ENCODE measurements at regions not wholly inside any gene's neighbourhood (a gene's known extent, or its start where the extent isn't known, plus 50 kb on each side); places are given as distances from the start of the nearest gene placed in this dataset.

DNA sequence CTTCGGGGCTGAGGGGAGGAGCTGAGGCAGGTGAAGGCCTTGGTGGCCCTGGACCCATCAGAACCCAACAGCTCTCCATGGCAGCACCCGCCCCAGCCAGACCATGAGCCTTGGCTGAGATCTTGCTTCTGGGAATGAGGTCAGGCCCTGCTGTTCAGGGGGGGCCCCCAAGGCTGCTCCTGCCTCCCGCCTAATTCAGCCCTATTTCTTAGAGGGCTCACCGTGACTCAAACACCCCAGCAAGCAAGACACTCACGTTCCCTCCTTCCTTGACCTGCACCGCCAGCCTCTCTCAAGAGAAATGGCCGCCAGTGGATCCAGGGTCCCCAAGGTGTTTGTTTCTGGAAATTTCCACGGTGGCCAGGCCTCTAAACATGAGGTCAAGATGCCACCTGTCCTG lies 61.4 kb upstream of the PPP1R26 start:
- no peak overlapping the region for H3K27ac ChIP-seq (ENCODE audit: low read depth, low read length)
- H3K36me3 ChIP-seq (ENCODE audit: control insufficient read depth, insufficient read depth, low read length), result no peaks in the 10 kb centered on the region
- no peaks in the 10 kb centered on the region for H3K9me3 ChIP-seq (ENCODE audit: control insufficient read depth, insufficient read depth, low read length)
- no peak overlapping the region for H3K4me3 ChIP-seq (ENCODE audit: low read depth, low read length)
- H3K9ac ChIP-seq (ENCODE audit: low read depth, low read length), result no peak overlapping the region
- no peaks in the 10 kb centered on the region for H3K27me3 ChIP-seq (ENCODE audit: control insufficient read depth, insufficient read depth, low read length)
- H3K4me1 ChIP-seq (ENCODE audit: control insufficient read depth, insufficient read depth, low read length), result no peaks in the 10 kb centered on the region

DNA sequence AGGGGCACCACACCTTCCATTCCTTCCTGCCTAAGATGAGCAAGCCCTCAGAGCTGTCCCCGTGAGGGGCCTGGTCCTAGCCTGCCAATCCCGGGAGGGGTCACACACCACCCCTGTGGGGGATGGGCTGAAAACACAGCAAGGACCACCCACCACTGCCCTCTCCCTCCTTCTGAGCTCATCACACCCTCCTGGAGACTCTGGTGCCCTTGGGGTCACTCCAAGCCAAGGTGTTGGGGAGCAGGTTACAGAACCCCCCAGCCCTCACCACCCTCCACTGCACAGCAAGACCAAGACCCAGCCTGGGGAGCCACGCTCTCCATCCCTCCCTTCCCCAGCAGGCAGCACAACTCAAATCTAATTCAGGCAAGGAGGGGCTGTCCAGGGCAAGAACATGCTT lies 60.5 kb upstream of the PPP1R26 start:
- no peaks in the 10 kb centered on the region for H3K4me1 ChIP-seq (ENCODE audit: control insufficient read depth, insufficient read depth, low read length)
- H3K36me3 ChIP-seq (ENCODE audit: control insufficient read depth, insufficient read depth, low read length), result no peaks in the 10 kb centered on the region
- H3K27me3 ChIP-seq (ENCODE audit: control insufficient read depth, insufficient read depth, low read length), result no peaks in the 10 kb centered on the region
- H3K4me3 ChIP-seq (ENCODE audit: low read depth, low read length), result no peak overlapping the region
- no peaks in the 10 kb centered on the region for H3K9me3 ChIP-seq (ENCODE audit: control insufficient read depth, insufficient read depth, low read length)
- no peak overlapping the region for H3K9ac ChIP-seq (ENCODE audit: low read depth, low read length)
- no peak overlapping the region for H3K27ac ChIP-seq (ENCODE audit: low read depth, low read length)

DNA sequence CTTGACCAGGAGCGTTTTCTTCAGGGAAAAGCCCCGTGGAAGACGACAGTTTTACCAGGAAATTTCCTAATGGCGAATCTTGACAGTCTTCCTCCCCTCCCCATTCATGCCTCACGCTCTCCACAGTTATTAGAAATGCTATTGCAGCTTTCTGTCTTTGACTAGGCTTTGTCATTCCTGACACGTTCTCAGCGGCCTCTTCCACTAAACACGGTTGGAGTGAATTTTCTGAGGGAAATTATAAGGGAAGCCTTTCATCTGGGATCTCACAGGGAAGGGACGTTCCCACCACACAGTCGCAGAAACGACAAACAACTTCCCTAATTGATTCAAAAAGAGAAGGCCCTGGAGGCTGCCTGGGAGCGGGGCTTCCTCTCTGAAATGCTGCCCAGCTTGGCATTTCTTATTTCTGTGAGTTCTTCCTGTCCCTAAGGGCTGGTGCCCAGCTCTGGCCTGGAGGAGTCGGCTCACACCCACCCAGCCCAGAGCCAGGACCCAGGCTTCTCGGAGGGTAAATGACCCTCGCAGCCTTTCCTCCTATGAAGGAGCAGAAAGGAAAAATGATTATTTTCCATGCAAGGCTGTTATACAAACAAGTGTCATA lies 57.1 kb upstream of the PPP1R26 start:
- Histone ChIP-seq H3K36me3 (ENCODE audit: control insufficient read depth, insufficient read depth, low read length) (no peaks in the 10 kb centered on the region), H3K4me1 (ENCODE audit: control insufficient read depth, insufficient read depth, low read length) (no peaks in the 10 kb centered on the region), H3K4me3 (ENCODE audit: low read depth, low read length) (no peak overlapping the region), H3K9me3 (ENCODE audit: control insufficient read depth, insufficient read depth, low read length) (0 out of 2 replicates have a peak, but pooled peaks cover 4% of the 10 kb centered on the region), H3K9ac (ENCODE audit: low read depth, low read length) (no peak overlapping the region), H3K27ac (ENCODE audit: low read depth, low read length) (no peak overlapping the region), H3K27me3 (ENCODE audit: control insufficient read depth, insufficient read depth, low read length) (no peaks in the 10 kb centered on the region)

DNA sequence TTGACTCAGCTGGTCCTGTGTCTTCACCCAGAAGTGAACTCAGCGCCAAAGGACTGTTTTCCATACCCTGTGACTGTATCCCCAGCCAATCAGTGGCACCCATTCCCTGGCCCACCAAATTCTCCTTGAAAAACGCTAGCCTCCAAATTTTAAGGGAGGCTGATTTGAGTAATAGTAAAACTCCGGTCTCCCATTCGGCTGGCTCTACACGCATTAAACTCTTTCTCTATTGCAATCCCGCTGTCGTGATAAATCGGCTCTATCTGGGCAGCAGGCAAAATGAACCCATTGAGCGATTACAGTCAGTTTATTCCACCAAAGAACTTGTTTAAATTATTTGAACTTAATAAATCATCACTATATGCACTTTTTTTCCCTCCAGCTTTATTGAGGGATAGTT lies 55.9 kb upstream of the PPP1R26 start:
- no peak overlapping the region for H3K9ac ChIP-seq (ENCODE audit: low read depth, low read length)
- no peaks in the 10 kb centered on the region for H3K4me1 ChIP-seq (ENCODE audit: control insufficient read depth, insufficient read depth, low read length)
- no peak overlapping the region for H3K27ac ChIP-seq (ENCODE audit: low read depth, low read length)
- no peak overlapping the region for H3K4me3 ChIP-seq (ENCODE audit: low read depth, low read length)
- H3K36me3 ChIP-seq (ENCODE audit: control insufficient read depth, insufficient read depth, low read length), result no peaks in the 10 kb centered on the region
- H3K9me3 ChIP-seq (ENCODE audit: control insufficient read depth, insufficient read depth, low read length), result 0 out of 2 replicates have a peak, but pooled peaks cover 5% of the 10 kb centered on the region
- H3K27me3 ChIP-seq (ENCODE audit: control insufficient read depth, insufficient read depth, low read length), result no peaks in the 10 kb centered on the region

Data from HUES48 (cell line).